HG03342 (cell line): ENCODE measurements at regions not wholly inside any gene's neighbourhood (a gene's known extent, or its start where the extent isn't known, plus 50 kb on each side); places are given as distances from the start of the nearest gene placed in this dataset.
"Not testable (repeated sequence)": the region's sequence is repeated elsewhere in the genome, so short reads cannot be mapped to it uniquely, and the experiment has no call there.

Experiments
- ATAC-seq: cut with Tn5 transposase; IDR thresholded peaks from one replicate; pipeline ENCODE4 v1.9.1; 2021; ENCODE audit warnings: mild to moderate bottlenecking, moderate library complexity; ENCODE audit not compliant: unreplicated experiment

GRCh38 chrX:79511799-79512198 lies 144.7 kb upstream of the ITM2A start:
- ATAC-seq: no peak

DNA sequence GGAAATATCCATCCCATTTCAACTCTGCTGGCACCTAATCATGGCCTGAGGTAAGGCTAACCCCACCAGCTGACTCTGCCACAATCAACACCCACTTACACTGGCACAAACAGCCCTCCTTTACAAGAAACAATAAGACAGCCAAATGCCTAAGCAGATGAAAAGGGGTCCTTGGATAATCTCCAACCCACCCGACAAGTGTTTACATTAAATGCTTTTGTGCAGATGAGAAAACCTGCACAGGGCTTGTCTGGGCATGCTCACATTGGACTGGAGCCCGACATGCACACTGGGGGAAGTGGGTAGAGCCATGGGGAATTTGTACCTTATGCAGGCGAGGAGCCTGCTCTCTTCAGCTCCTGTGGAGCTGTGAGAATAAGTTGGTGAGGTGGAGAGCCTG lies 138.9 kb upstream of the ITM2A start:
- no peak for ATAC-seq

DNA sequence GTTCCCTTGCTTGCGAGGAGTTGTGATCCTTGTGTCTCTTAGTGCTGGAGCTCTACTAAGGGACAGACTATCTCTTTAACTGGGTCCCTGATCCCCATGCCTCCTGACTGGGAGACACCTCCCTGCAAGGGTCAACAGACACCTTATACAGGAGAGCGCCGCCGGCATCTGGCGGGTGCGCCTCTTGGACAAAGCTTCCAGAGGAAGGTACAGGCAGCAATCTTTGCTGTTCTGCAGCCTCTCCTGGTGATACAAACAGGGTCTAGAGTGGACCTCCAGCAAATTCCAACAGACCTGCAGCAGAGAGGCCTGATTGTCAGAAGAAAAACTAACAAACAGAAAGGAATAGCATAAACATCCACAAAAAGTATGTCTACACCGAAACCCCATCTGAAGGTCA lies 115.6 kb upstream of the ITM2A start:
- ATAC-seq: no peak

GRCh38 chrX:79477691-79478090 lies 110.6 kb upstream of the ITM2A start:
- ATAC-seq: no peak

GRCh38 chrX:79466636-79467035 lies 99.5 kb upstream of the ITM2A start:
- no peak for ATAC-seq

- ATAC-seq: no peak
Observed at GRCh38 chrX:79462458-79462857, 95.3 kb upstream of the ITM2A start.

- ATAC-seq: not testable (repeated sequence)
Observed at GRCh38 chrX:79456593-79456992, 89.5 kb upstream of the ITM2A start.

DNA sequence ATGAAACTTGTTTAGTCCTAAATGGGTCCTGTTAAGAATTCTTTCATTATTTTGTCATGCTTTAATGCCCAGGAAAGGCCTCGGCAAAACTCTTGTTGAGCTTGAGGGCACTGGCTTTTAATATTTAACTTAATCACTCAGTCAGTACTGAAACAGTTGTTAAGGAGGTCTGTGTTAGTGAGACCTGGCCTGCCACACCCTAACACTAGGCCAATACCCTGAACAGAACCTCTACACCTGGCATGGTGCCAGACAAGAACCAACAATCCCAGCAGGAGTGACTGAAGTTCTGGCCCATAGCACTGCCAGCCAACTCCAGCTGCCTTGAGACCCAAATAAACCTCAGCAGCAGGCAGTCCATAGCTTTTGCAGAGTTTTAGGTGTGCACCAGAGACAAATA lies 85.7 kb upstream of the ITM2A start:
- no peak for ATAC-seq

- ATAC-seq: no peak
Observed at GRCh38 chrX:79444694-79445210, 77.6 kb upstream of the ITM2A start.

DNA sequence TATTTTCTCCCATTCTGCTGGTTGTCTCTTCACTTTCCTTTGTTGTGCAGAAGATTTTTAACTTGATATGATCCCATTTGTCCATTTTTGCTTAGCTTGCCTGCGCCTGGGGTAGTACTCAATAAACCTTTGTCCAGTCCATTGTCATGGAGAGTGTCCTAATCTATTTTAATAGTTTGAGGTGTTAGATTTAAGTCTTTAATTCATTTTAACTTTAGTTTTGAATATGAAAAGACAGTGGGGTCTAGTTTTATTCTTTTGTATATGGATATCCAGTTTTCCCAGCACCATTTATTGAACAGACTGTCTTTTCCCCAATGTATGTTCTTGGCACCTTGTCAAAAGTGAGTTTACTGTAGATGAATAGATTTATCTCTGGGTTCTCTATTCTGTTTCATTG lies 76.0 kb upstream of the ITM2A start:
- ATAC-seq: no peak

DNA sequence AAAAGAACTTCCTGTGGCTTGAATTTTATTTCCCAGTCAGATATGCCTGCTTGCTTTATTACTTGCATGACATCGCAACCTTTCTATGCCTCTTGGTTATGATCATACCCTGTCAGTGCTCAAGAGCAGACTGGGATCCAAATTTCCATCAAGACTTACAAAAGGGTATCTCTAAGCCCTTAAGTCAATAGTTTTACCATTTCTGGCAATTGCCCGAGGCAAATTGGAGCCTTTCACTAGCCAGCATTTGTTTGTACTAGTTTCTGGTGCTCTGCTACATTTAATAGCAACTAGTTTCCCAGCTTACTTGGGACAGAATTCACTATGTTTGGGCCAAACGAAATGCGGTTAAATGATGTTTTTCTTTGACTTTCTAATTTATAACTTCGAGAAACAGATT lies 73.2 kb upstream of the ITM2A start:
- ATAC-seq: no peak
